K562 (cell line): ENCODE measurements at regions not wholly inside any gene's neighbourhood (a gene's known extent, or its start where the extent isn't known, plus 50 kb on each side); places are given as distances from the start of the nearest gene placed in this dataset.

ENCODE experiments used
- CCNT2 ChIP-seq: IDR thresholded peaks from 2 replicates; pipeline ENCODE4 v1.6.1; 2011; ENCODE audit warnings: borderline replicate concordance, low read depth, mild to moderate bottlenecking, moderate library complexity, mixed read lengths, low read length; ENCODE audit not compliant: insufficient read length; ENCODE audit errors: extremely low read depth
- CHD2 ChIP-seq: IDR thresholded peaks from 2 replicates; pipeline ENCODE4 v1.6.1; 2011; ENCODE audit warnings: low read depth, low read length
- CSDE1 ChIP-seq, 2 experiments: fragments of 450-650 bp; IDR thresholded peaks; 2 replicates each; pipeline ENCODE4 v1.6.1; 2016; ENCODE audit warnings: mild to moderate bottlenecking in 1 of 2
- CTCF ChIP-seq, 3 experiments: IDR thresholded peaks in 2 of 3; conservative IDR thresholded peaks in 1 of 3; 2 replicates each; pipeline ENCODE4 v1.5.1; 2011 to 2012; ENCODE audit warnings: low read length in 3 of 3, mild to moderate bottlenecking in 3 of 3, control low read depth in 2 of 3, improper control_type of control experiment in 1 of 3, inconsistent platforms in 1 of 3, low read depth in 1 of 3, mixed read lengths in 1 of 3, moderate library complexity in 1 of 3; ENCODE audit not compliant: insufficient read depth in 2 of 3
- GTF2A2 ChIP-seq: IDR thresholded peaks from 2 replicates; pipeline ENCODE4 v1.6.1; 2016; ENCODE audit warnings: mild to moderate bottlenecking, missing genetic modification characterization, missing compliant biosample characterization
- MYC ChIP-seq, 2 experiments: fragments of 250-450 bp in 1 of 2; sonication (Bioruptor Pico) in 1 of 2; IDR thresholded peaks; 2 replicates each; pipeline versions ENCODE4 v1.5.1 to v1.6.1; 2012 to 2021; ENCODE audit warnings: low read depth in 2 of 2, borderline replicate concordance in 1 of 2, improper control_type of control experiment in 1 of 2, low read length in 1 of 2, mild to moderate bottlenecking in 1 of 2, moderate library complexity in 1 of 2
- POLR2A ChIP-seq: fragments of 450-650 bp; conservative IDR thresholded peaks from 2 replicates; pipeline ENCODE4 v1.6.1; 2016
- POLR2AphosphoS5 ChIP-seq: IDR thresholded peaks from 2 replicates; pipeline ENCODE4 v1.6.1; 2011; ENCODE audit warnings: mild to moderate bottlenecking, low read depth, low read length, moderate library complexity; ENCODE audit not compliant: control insufficient read depth, insufficient read depth
- RCOR1 ChIP-seq, 2 experiments: IDR thresholded peaks; 2 replicates each; pipeline ENCODE4 v1.6.1; 2012; ENCODE audit warnings: low read depth in 2 of 2, low read length in 2 of 2, borderline replicate concordance in 1 of 2, improper control_type of control experiment in 1 of 2
- TCF7 ChIP-seq: sonication (generic); IDR thresholded peaks from 2 replicates; pipeline ENCODE4 v1.6.1; 2016; ENCODE audit warnings: antibody characterized with exemption, borderline replicate concordance
- ZNF224 ChIP-seq: sonication (generic); formaldehyde crosslinking; IDR thresholded peaks from 2 replicates; pipeline ENCODE4 v1.8.0; 2022; ENCODE audit warnings: mild to moderate bottlenecking, missing genetic modification reagents
- ZNF274 ChIP-seq: IDR thresholded peaks from 2 replicates; pipeline ENCODE4 v1.6.1; 2011; ENCODE audit warnings: low read depth, mild to moderate bottlenecking, low read length, moderate library complexity, borderline replicate concordance
- ZNF3 ChIP-seq: fragments of 250-450 bp; sonication (Bioruptor Pico); IDR thresholded peaks from 2 replicates; pipeline ENCODE4 v1.5.0; 2021; ENCODE audit warnings: mild to moderate bottlenecking, moderate library complexity
- TF ChIP-seq, protein P1 (sequence below): fragments of 200-800 bp; sonication (Bioruptor generic); IDR thresholded peaks from 2 replicates; pipeline ENCODE4 v1.6.1; 2017; ENCODE audit warnings: missing genetic modification characterization, missing compliant biosample characterization

DNA sequence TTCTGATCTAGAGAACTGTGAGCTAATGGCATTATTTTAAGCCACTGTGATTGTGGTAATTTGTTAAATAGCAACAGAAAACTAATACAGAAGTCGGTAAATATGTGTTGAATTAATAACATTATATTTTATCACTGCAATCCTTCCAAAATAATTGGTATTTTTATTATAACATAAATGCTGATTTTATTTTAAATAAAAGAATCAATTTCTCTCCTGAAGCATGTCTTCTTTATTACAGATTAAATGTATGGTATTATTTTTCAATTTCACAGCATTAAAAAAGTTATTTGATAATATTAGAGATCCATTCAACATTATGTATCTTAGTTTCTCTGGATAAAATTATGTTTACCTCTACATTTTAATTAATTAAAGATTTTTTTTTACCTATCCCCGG, 165.5 kb upstream of the EDIL3 start:
- TF ChIP-seq GTF2A2 (tag) = no peak
- TF ChIP-seq CTCF (IDR thresholded peaks at IDR 0.05 in 2 of 3, conservative IDR thresholded peaks at IDR 0.05 in 1 of 3; ENCODE audit: insufficient read depth in 2 of 3, low read depth in 1 of 3, low read length in 3 of 3) = no peak
- TF ChIP-seq CHD2 = no peak
- no peak for TF ChIP-seq MYC (IDR thresholded peaks at IDR 0.05; ENCODE audit: low read depth, low read length)
- no peak for TF ChIP-seq MYC (CRISPR knock-in tag; IDR thresholded peaks at IDR 0.05; ENCODE audit: borderline replicate concordance, low read depth)
- TF ChIP-seq POLR2AphosphoS5 = no peak
- TF ChIP-seq ZNF274 = no peak
- no peak for TF ChIP-seq ZNF3 (CRISPR knock-in tag)
- no peak for TF ChIP-seq POLR2A
- TF ChIP-seq CSDE1 (IDR thresholded peaks at IDR 0.05) = no peak
- no peak for TF ChIP-seq ZNF224 (CRISPR knock-in tag)
- TF ChIP-seq CCNT2 = no peak
- TF ChIP-seq, protein P1, sequence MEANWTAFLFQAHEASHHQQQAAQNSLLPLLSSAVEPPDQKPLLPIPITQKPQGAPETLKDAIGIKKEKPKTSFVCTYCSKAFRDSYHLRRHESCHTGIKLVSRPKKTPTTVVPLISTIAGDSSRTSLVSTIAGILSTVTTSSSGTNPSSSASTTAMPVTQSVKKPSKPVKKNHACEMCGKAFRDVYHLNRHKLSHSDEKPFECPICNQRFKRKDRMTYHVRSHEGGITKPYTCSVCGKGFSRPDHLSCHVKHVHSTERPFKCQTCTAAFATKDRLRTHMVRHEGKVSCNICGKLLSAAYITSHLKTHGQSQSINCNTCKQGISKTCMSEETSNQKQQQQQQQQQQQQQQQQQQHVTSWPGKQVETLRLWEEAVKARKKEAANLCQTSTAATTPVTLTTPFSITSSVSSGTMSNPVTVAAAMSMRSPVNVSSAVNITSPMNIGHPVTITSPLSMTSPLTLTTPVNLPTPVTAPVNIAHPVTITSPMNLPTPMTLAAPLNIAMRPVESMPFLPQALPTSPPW (CRISPR knock-in tag) = no peak
- TF ChIP-seq RCOR1 (IDR thresholded peaks at IDR 0.05; ENCODE audit: borderline replicate concordance in 1 of 2, low read depth in 2 of 2, low read length in 2 of 2) = no peak
- no peak for TF ChIP-seq TCF7
